MM.1S (cell line): ENCODE measurements at regions not wholly inside any gene's neighbourhood (a gene's known extent, or its start where the extent isn't known, plus 50 kb on each side); places are given as distances from the start of the nearest gene placed in this dataset.
"Not testable (repeated sequence)": the region's sequence is repeated elsewhere in the genome, so short reads cannot be mapped to it uniquely, and the experiment has no call there.

ENCODE experiments used
- EZH2 ChIP-seq: fragments of 300-600 bp; sonication (generic); optimal IDR thresholded peaks from 2 replicates; pipeline ENCODE3; 2017; ENCODE audit warnings: low read depth, mild to moderate bottlenecking, antibody characterized with exemption, low read length, mixed read lengths
- TF ChIP-seq, protein P1 (sequence below): fragments of 300-600 bp; sonication (generic); IDR thresholded peaks from 2 replicates; pipeline ENCODE4 v1.5.1; 2016; ENCODE audit warnings: antibody characterized with exemption, low read length, mixed read lengths

DNA sequence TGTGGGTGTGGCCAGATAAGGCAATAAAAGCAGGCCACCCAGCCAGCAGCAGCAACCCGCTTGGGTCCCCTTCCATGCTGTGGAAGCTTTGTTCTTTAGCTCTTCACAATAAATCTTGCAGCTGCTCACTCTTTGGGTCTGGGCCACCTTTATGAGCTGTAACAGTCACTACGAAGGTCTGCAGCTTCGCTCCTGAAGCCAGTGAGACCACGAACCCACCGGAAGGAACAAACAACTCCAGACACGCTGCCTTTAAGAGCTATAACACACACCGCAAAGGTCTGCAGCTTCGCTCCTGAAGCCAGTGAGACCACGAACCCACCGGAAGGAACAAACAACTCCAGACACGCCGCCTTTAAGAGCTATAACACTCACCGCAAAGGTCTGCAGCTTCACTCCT, 172.1 kb upstream of the AGTR1 start:
- TF ChIP-seq, protein P1, sequence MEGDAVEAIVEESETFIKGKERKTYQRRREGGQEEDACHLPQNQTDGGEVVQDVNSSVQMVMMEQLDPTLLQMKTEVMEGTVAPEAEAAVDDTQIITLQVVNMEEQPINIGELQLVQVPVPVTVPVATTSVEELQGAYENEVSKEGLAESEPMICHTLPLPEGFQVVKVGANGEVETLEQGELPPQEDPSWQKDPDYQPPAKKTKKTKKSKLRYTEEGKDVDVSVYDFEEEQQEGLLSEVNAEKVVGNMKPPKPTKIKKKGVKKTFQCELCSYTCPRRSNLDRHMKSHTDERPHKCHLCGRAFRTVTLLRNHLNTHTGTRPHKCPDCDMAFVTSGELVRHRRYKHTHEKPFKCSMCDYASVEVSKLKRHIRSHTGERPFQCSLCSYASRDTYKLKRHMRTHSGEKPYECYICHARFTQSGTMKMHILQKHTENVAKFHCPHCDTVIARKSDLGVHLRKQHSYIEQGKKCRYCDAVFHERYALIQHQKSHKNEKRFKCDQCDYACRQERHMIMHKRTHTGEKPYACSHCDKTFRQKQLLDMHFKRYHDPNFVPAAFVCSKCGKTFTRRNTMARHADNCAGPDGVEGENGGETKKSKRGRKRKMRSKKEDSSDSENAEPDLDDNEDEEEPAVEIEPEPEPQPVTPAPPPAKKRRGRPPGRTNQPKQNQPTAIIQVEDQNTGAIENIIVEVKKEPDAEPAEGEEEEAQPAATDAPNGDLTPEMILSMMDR: not testable (repeated sequence)
- TF ChIP-seq EZH2: not testable (repeated sequence)
